ENCODE measurements at regions not wholly inside any gene's neighbourhood (a gene's known extent, or its start where the extent isn't known, plus 50 kb on each side); places are given as distances from the start of the nearest gene placed in this dataset.

- no peaks in the 10 kb centered on the region for H3K4me1 ChIP-seq (ENCODE audit: control insufficient read depth in 2 of 3, insufficient read depth in 2 of 3, low read depth in 1 of 3, low read length in 3 of 3)
- FAIRE-seq (no peak), DNase-seq (peak in 2 of 5 donors; percentile 13 to 75)
- no peaks in the 10 kb centered on the region for H3K27me3 ChIP-seq (ENCODE audit: control insufficient read depth, insufficient read depth, low read length)
- no peak for TF ChIP-seq CTCF (IDR thresholded peaks at IDR 0.05; ENCODE audit: borderline replicate concordance, extremely low read depth, insufficient read depth)
- no peak overlapping the region for H3K4me3 ChIP-seq (ENCODE audit: low read length in 3 of 3)
- no peak overlapping the region for H3K27ac ChIP-seq (ENCODE audit: low read depth in 2 of 2, low read length in 2 of 2)
- H3K36me3 ChIP-seq (ENCODE audit: control insufficient read depth in 2 of 3, insufficient read depth in 3 of 3, low read length in 3 of 3), result no peaks in the 10 kb centered on the region
- H3K9ac ChIP-seq (ENCODE audit: low read length in 3 of 3), result no peak overlapping the region
- no peaks in the 10 kb centered on the region for H3K9me3 ChIP-seq (ENCODE audit: control insufficient read depth in 2 of 3, insufficient read depth in 1 of 3, low read length in 3 of 3)
- intact Hi-C loops (cut with DNase I), result no loop called here
Observed at GRCh38 chr4:126969360-126970235, 663.2 kb upstream of the INTU start.

GRCh38 chr4:126973201-126973600 lies 659.6 kb upstream of the INTU start:
- Histone ChIP-seq H3K4me1 (ENCODE audit: control insufficient read depth in 2 of 3, insufficient read depth in 2 of 3, low read depth in 1 of 3, low read length in 3 of 3) (no peaks in the 10 kb centered on the region), H3K9me3 (ENCODE audit: control insufficient read depth in 2 of 3, insufficient read depth in 1 of 3, low read length in 3 of 3) (no peaks in the 10 kb centered on the region), H3K27ac (ENCODE audit: low read depth in 2 of 2, low read length in 2 of 2) (no peak overlapping the region), H3K4me3 (ENCODE audit: low read length in 3 of 3) (no peak overlapping the region), H3K27me3 (ENCODE audit: control insufficient read depth, insufficient read depth, low read length) (no peaks in the 10 kb centered on the region), H3K36me3 (ENCODE audit: control insufficient read depth in 2 of 3, insufficient read depth in 3 of 3, low read length in 3 of 3) (no peaks in the 10 kb centered on the region), H3K9ac (ENCODE audit: low read length in 3 of 3) (no peak overlapping the region)
- TF ChIP-seq CTCF (IDR thresholded peaks at IDR 0.05; ENCODE audit: borderline replicate concordance, extremely low read depth, insufficient read depth), result no peak
- intact Hi-C loops (cut with DNase I), result no loop called here
- no peak for FAIRE-seq
- DNase-seq, result no peak

- Histone ChIP-seq H3K27me3 (ENCODE audit: control insufficient read depth, insufficient read depth, low read length) (no peaks in the 10 kb centered on the region), H3K4me1 (ENCODE audit: control insufficient read depth in 2 of 3, insufficient read depth in 2 of 3, low read depth in 1 of 3, low read length in 3 of 3) (no peaks in the 10 kb centered on the region), H3K4me3 (ENCODE audit: low read length in 3 of 3) (no peak overlapping the region), H3K36me3 (ENCODE audit: control insufficient read depth in 2 of 3, insufficient read depth in 3 of 3, low read length in 3 of 3) (no peaks in the 10 kb centered on the region), H3K9me3 (ENCODE audit: control insufficient read depth in 2 of 3, insufficient read depth in 1 of 3, low read length in 3 of 3) (no peaks in the 10 kb centered on the region), H3K27ac (ENCODE audit: low read depth in 2 of 2, low read length in 2 of 2) (no peak overlapping the region), H3K9ac (ENCODE audit: low read length in 3 of 3) (no peak overlapping the region)
- no peak for TF ChIP-seq CTCF (IDR thresholded peaks at IDR 0.05; ENCODE audit: borderline replicate concordance, extremely low read depth, insufficient read depth)
- intact Hi-C loops (cut with DNase I), result no loop called here
- DNase-seq, result peak in 1 of 5 donors; percentile 18
- no peak for FAIRE-seq
Observed at GRCh38 chr4:126976850-126977632, 655.7 kb upstream of the INTU start.

All from kidney (tissue), 13 donors.